ENCODE measurements at regions not wholly inside any gene's neighbourhood (a gene's known extent, or its start where the extent isn't known, plus 50 kb on each side); places are given as distances from the start of the nearest gene placed in this dataset.

DNA sequence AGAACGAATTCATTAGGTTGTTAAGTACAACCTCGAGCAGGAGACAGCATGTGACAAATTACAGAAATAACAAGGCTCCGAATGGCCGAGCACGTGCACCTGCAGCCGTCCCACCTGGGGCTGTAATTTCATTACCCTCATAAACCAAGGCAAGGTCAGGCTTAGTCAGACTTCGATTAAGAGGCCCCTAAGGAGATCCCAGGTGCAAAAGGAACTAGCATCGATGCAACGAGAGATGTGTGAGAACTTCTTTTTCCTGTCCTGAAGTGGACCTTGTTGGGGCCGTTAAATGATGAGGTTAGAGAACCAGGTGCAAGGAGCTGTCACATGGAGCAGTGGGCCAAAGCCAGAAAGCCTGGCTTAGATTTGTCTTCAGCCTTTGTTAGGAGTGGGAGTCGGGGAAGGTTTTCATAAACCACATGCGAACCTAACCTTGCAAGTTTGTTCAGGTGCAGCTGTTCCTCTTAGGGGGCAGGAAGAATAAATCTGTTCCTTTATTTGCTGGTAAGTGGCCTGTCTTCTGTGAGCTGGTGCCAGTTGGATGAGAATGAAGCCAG, 559.9 kb upstream of the MCTP2 start:
- peaks cover 12% of the 10 kb centered on the region; the same call in 1 of the 2 replicates for H3K9me3 Mint-ChIP-seq

More for the DNA sequence above, 559.9 kb upstream of the MCTP2 start:
- Mint-ChIP-seq H3K4me1 (peaks cover 17% of the 10 kb centered on the region), H3K27me3 (ENCODE audit: low read depth) (peaks cover 13% of the 10 kb centered on the region), H3K36me3 (peaks cover 5% of the 10 kb centered on the region; the same call in 1 of the 2 replicates), H3K4me3 (no peak overlapping the region), H3K27ac (no peak overlapping the region)
- POLR2A ChIA-PET = no interaction called here
- TF ChIP-seq, protein P1, sequence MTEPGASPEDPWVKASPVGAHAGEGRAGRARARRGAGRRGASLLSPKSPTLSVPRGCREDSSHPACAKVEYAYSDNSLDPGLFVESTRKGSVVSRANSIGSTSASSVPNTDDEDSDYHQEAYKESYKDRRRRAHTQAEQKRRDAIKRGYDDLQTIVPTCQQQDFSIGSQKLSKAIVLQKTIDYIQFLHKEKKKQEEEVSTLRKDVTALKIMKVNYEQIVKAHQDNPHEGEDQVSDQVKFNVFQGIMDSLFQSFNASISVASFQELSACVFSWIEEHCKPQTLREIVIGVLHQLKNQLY (CRISPR knock-in tag; IDR thresholded peaks at IDR 0.05) = no peak
- TF ChIP-seq SMAD3 (CRISPR knock-in tag; IDR thresholded peaks at IDR 0.05; ENCODE audit: borderline replicate concordance) = no peak
- TF ChIP-seq, protein P2, sequence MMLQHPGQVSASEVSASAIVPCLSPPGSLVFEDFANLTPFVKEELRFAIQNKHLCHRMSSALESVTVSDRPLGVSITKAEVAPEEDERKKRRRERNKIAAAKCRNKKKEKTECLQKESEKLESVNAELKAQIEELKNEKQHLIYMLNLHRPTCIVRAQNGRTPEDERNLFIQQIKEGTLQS (CRISPR knock-in tag; conservative IDR thresholded peaks at IDR 0.05) = no peak
- no peak for TF ChIP-seq HMGA2 (CRISPR knock-in tag; IDR thresholded peaks at IDR 0.05)
- TF ChIP-seq, protein P3, sequence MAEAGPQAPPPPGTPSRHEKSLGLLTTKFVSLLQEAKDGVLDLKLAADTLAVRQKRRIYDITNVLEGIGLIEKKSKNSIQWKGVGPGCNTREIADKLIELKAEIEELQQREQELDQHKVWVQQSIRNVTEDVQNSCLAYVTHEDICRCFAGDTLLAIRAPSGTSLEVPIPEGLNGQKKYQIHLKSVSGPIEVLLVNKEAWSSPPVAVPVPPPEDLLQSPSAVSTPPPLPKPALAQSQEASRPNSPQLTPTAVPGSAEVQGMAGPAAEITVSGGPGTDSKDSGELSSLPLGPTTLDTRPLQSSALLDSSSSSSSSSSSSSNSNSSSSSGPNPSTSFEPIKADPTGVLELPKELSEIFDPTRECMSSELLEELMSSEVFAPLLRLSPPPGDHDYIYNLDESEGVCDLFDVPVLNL (CRISPR knock-in tag; IDR thresholded peaks at IDR 0.05; ENCODE audit: borderline replicate concordance, low read depth) = no peak
- TF ChIP-seq, protein P4, sequence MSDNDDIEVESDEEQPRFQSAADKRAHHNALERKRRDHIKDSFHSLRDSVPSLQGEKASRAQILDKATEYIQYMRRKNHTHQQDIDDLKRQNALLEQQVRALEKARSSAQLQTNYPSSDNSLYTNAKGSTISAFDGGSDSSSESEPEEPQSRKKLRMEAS (CRISPR knock-in tag; IDR thresholded peaks at IDR 0.05) = no peak
- TF ChIP-seq, protein P5, sequence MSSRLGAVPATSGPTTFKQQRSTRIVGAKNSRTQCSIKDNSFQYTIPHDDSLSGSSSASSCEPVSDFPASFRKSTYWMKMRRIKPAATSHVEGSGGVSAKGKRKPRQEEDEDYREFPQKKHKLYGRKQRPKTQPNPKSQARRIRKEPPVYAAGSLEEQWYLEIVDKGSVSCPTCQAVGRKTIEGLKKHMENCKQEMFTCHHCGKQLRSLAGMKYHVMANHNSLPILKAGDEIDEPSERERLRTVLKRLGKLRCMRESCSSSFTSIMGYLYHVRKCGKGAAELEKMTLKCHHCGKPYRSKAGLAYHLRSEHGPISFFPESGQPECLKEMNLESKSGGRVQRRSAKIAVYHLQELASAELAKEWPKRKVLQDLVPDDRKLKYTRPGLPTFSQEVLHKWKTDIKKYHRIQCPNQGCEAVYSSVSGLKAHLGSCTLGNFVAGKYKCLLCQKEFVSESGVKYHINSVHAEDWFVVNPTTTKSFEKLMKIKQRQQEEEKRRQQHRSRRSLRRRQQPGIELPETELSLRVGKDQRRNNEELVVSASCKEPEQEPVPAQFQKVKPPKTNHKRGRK (CRISPR knock-in tag; IDR thresholded peaks at IDR 0.05; ENCODE audit: borderline replicate concordance) = no peak
- TF ChIP-seq CREB1 (CRISPR knock-in tag; IDR thresholded peaks at IDR 0.05) = no peak
- TF ChIP-seq ZNF263 (CRISPR knock-in tag; IDR thresholded peaks at IDR 0.05; ENCODE audit: low read depth) = no peak
- TF ChIP-seq NFYB (CRISPR knock-in tag; conservative IDR thresholded peaks at IDR 0.05; ENCODE audit: low read depth) = no peak
- no peak for TF ChIP-seq ZNF396 (CRISPR knock-in tag; IDR thresholded peaks at IDR 0.05; ENCODE audit: borderline replicate concordance)
- no peak for TF ChIP-seq IRF2 (CRISPR knock-in tag; IDR thresholded peaks at IDR 0.05; ENCODE audit: borderline replicate concordance, low read depth)
- no peak for TF ChIP-seq ZNF317 (CRISPR knock-in tag; IDR thresholded peaks at IDR 0.05; ENCODE audit: borderline replicate concordance, low read depth)
- TF ChIP-seq, protein P6, sequence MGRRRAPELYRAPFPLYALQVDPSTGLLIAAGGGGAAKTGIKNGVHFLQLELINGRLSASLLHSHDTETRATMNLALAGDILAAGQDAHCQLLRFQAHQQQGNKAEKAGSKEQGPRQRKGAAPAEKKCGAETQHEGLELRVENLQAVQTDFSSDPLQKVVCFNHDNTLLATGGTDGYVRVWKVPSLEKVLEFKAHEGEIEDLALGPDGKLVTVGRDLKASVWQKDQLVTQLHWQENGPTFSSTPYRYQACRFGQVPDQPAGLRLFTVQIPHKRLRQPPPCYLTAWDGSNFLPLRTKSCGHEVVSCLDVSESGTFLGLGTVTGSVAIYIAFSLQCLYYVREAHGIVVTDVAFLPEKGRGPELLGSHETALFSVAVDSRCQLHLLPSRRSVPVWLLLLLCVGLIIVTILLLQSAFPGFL (CRISPR knock-in tag; IDR thresholded peaks at IDR 0.05; ENCODE audit: borderline replicate concordance) = no peak
- TF ChIP-seq, protein P7, sequence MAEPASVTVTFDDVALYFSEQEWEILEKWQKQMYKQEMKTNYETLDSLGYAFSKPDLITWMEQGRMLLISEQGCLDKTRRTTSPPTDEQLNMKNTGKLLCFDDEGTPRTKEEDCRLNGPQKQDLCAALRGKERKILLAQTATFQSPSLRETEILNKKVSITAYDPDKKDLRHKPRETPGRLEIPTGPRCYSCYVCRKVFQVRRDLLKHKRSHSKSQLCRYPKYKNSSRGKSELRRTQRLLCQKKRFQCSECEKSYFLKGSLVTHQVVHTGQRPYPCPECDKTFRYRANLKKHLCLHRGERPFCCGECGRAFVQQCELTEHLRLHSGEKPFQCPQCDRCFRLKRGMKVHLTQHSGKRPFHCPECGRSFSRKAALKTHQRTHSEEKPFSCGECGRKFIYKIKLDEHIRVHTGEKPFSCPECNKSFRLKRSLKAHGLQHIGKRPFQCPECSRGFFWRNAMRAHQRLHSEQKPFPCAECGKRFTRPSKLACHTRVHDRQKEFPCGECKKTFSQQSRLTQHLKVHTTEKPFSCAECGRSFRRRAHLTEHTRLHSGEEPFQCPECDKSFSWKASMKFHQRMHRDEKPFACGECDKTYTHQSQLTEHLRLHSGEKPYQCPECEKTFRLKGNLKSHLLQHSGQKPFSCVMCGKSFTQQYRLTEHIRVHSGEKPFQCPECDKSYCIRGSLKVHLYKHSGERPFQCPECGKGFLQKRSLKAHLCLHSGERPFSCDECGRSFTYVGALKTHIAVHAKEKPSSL (CRISPR knock-in tag; conservative IDR thresholded peaks at IDR 0.05) = no peak
- TF ChIP-seq, protein P8, sequence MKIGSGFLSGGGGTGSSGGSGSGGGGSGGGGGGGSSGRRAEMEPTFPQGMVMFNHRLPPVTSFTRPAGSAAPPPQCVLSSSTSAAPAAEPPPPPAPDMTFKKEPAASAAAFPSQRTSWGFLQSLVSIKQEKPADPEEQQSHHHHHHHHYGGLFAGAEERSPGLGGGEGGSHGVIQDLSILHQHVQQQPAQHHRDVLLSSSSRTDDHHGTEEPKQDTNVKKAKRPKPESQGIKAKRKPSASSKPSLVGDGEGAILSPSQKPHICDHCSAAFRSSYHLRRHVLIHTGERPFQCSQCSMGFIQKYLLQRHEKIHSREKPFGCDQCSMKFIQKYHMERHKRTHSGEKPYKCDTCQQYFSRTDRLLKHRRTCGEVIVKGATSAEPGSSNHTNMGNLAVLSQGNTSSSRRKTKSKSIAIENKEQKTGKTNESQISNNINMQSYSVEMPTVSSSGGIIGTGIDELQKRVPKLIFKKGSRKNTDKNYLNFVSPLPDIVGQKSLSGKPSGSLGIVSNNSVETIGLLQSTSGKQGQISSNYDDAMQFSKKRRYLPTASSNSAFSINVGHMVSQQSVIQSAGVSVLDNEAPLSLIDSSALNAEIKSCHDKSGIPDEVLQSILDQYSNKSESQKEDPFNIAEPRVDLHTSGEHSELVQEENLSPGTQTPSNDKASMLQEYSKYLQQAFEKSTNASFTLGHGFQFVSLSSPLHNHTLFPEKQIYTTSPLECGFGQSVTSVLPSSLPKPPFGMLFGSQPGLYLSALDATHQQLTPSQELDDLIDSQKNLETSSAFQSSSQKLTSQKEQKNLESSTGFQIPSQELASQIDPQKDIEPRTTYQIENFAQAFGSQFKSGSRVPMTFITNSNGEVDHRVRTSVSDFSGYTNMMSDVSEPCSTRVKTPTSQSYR (CRISPR knock-in tag; IDR thresholded peaks at IDR 0.05) = no peak
- TF ChIP-seq GRHL2 (CRISPR knock-in tag; IDR thresholded peaks at IDR 0.05; ENCODE audit: insufficient replicate concordance, severe bottlenecking) = no peak
- ATAC-seq = no peak
- CTCF ChIA-PET = no interaction called here
- DNase-seq (ENCODE audit: low spot score) = no peak
